ENCODE measurements at regions not wholly inside any gene's neighbourhood (a gene's known extent, or its start where the extent isn't known, plus 50 kb on each side); places are given as distances from the start of the nearest gene placed in this dataset.

GRCh38 chr3:159513444-159513843, 475.2 kb upstream of the IL12A start:
- DNase-seq, result no peak
- whole genome bisulfite sequencing, 5 donors, result 63 to 75% (median 71%) methylated on average over 6 of the region's 6 CpGs
- no peak overlapping the region for H3K4me3 ChIP-seq
- H3K27ac ChIP-seq, result no peak overlapping the region
- no peaks in the 10 kb centered on the region for H3K4me1 ChIP-seq
- no peak for TF ChIP-seq POLR2AphosphoS5 (IDR thresholded peaks at IDR 0.05)
- no peak for TF ChIP-seq POLR2A (IDR thresholded peaks at IDR 0.05)
- TF ChIP-seq CTCF (IDR thresholded peaks at IDR 0.05 in 8 of 11, conservative IDR thresholded peaks at IDR 0.05 in 3 of 11), result no peak
- intact Hi-C loops (cut with DNase I; ENCODE audit: low total_unique reads), result no loop called here
- no peaks in the 10 kb centered on the region for H3K36me3 ChIP-seq
- H3K9me3 ChIP-seq, result peaks cover 0 to 6% (median 0%) of the 10 kb centered on the region in 8 donors
- H3K27me3 ChIP-seq (replicated peaks in 1 of 7), result no peaks in the 10 kb centered on the region

DNA sequence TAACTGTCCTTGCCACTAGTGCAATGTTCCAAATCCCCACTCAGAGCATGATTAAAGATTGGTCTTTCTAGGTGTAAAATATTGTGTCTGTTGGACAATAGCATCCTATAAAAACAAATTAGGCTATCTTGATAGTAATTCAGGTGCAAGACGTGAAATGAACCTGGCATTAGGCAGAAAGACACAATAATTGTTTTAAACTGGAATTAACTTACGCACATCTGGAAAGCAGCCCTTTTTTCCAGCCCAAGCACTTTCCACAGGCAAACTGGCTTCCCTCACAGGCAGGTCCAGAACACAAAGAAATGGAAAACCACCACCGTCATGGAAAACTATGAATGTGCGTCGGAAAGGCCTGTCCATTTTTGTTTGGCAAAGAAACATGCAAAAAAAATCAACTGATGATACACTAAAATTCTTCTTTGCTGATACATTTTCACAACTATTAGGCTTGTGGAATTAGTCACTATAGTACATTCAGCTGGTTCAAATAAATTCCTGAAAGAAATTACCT, 474.7 kb upstream of the IL12A start:
- Histone ChIP-seq H3K27me3 (replicated peaks in 1 of 7) (no peaks in the 10 kb centered on the region), H3K4me3 (no peak overlapping the region), H3K9me3 (peaks cover 0 to 6% (median 0%) of the 10 kb centered on the region in 8 donors), H3K36me3 (no peaks in the 10 kb centered on the region), H3K27ac (no peak overlapping the region), H3K4me1 (no peaks in the 10 kb centered on the region)
- TF ChIP-seq POLR2A (IDR thresholded peaks at IDR 0.05), result no peak
- no peak for TF ChIP-seq POLR2AphosphoS5 (IDR thresholded peaks at IDR 0.05)
- TF ChIP-seq CTCF (IDR thresholded peaks at IDR 0.05 in 8 of 11, conservative IDR thresholded peaks at IDR 0.05 in 3 of 11), result no peak
- no peak for DNase-seq
- intact Hi-C loops (cut with DNase I; ENCODE audit: low total_unique reads), result no loop called here
- WGBS, 5 donors, result 74 to 87% (median 80%) methylated on average over 5 of the region's 5 CpGs

DNA sequence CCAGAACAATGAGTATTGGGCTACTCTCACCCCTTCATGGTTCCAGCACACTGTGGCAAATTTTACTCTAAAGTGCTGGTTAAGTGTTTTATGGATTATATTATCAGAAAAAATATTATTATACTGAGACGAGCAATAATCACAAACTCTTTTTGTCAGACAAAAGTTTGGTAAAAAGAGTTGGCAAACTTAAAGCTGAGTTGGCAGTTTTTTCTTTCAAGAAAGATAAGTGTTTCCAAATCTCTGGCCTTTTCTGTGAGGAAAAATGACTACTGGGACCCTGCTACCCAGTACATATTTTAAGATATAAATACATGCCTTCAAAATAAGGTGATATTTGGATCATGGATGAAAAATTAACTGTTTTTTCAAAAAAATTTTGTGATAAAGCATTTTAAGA, 471.5 kb upstream of the IL12A start:
- Histone ChIP-seq H3K9me3 (no peaks in the 10 kb centered on the region), H3K4me1 (no peaks in the 10 kb centered on the region), H3K36me3 (no peaks in the 10 kb centered on the region), H3K4me3 (no peak overlapping the region), H3K27me3 (replicated peaks in 1 of 7) (no peaks in the 10 kb centered on the region), H3K27ac (no peak overlapping the region)
- no peak for DNase-seq
- WGBS, 5 donors, result 75 to 94% (median 87%) methylated on average over 1 of the region's 1 CpG
- TF ChIP-seq POLR2AphosphoS5 (IDR thresholded peaks at IDR 0.05), result no peak
- no peak for TF ChIP-seq POLR2A (IDR thresholded peaks at IDR 0.05)
- TF ChIP-seq CTCF (IDR thresholded peaks at IDR 0.05 in 8 of 11, conservative IDR thresholded peaks at IDR 0.05 in 3 of 11), result no peak
- intact Hi-C loops (cut with DNase I; ENCODE audit: low total_unique reads), result no loop called here

DNA sequence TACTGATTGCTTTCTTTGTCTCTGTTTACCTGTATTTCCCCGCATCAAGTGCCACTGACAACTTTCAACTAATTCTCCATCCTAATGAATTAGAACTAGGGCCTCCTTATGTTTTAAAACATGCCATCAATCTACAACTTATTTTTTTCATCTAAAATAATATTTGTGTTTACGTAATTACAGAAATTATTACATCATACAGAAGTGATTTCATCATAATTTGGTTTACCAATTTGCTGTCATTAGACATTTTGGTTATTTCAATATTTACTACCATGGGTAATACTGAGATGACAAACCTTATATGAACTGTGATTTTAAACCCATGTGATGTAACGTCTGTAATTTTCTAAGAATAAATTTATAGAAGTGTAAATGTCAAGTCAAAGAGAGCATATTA, 468.0 kb upstream of the IL12A start:
- Histone ChIP-seq H3K27ac (no peak overlapping the region), H3K4me1 (no peaks in the 10 kb centered on the region), H3K9me3 (no peaks in the 10 kb centered on the region), H3K36me3 (no peaks in the 10 kb centered on the region), H3K27me3 (replicated peaks in 1 of 7) (no peaks in the 10 kb centered on the region), H3K4me3 (no peak overlapping the region)
- WGBS, 5 donors, result 80 to 90% (median 85%) methylated on average over 3 of the region's 3 CpGs
- TF ChIP-seq CTCF (IDR thresholded peaks at IDR 0.05 in 8 of 11, conservative IDR thresholded peaks at IDR 0.05 in 3 of 11), result no peak
- TF ChIP-seq POLR2A (IDR thresholded peaks at IDR 0.05), result no peak
- TF ChIP-seq POLR2AphosphoS5 (IDR thresholded peaks at IDR 0.05), result no peak
- intact Hi-C loops (cut with DNase I; ENCODE audit: low total_unique reads), result no loop called here
- DNase-seq, result no peak

Data from spleen (tissue), 11 donors.